BE2C (cell line): ENCODE measurements at regions not wholly inside any gene's neighbourhood (a gene's known extent, or its start where the extent isn't known, plus 50 kb on each side); places are given as distances from the start of the nearest gene placed in this dataset.

Source experiments
- DNase-seq: peaks from one replicate; pipeline ENCODE4 v3.0.0-alpha.2; 2020
- H3K27me3 ChIP-seq: fragments of 250-450 bp; sonication (Bioruptor Pico); 2 replicates; pipeline ENCODE4 v1.5.1; 2020; ENCODE audit warnings: mild to moderate bottlenecking
- H3K36me3 ChIP-seq: fragments of 250-450 bp; sonication (Bioruptor Pico); 2 replicates; pipeline ENCODE4 v1.5.1; 2020; ENCODE audit warnings: mild to moderate bottlenecking
- H3K4me1 ChIP-seq: fragments of 250-450 bp; sonication (Bioruptor Pico); 2 replicates; pipeline ENCODE4 v1.5.1; 2020
- H3K4me3 ChIP-seq: 2 replicates; pipeline ENCODE4 v1.5.1; 2011; ENCODE audit warnings: low read depth, low read length
- H3K9me3 ChIP-seq: fragments of 250-450 bp; sonication (Bioruptor Pico); 2 replicates; pipeline ENCODE4 v1.5.1; 2020
- CTCF ChIP-seq: IDR thresholded peaks from 2 replicates; pipeline ENCODE4 v1.5.1; 2012; ENCODE audit warnings: mild to moderate bottlenecking, low read depth, low read length

GRCh38 chr5:145294331-145294730 is 540.8 kb downstream of the PRELID2 start:
- no peaks in the 10 kb centered on the region for H3K9me3 ChIP-seq
- H3K27me3 ChIP-seq = no peaks in the 10 kb centered on the region
- no peaks in the 10 kb centered on the region for H3K4me1 ChIP-seq
- TF ChIP-seq CTCF = no peak
- no peaks in the 10 kb centered on the region for H3K36me3 ChIP-seq
- DNase-seq = no peak
- no peak overlapping the region for H3K4me3 ChIP-seq

GRCh38 chr5:145293716-145294115 is 541.4 kb downstream of the PRELID2 start:
- Histone ChIP-seq H3K9me3 (no peaks in the 10 kb centered on the region), H3K36me3 (no peaks in the 10 kb centered on the region), H3K27me3 (no peaks in the 10 kb centered on the region), H3K4me3 (no peak overlapping the region), H3K4me1 (no peaks in the 10 kb centered on the region)
- DNase-seq = no peak
- no peak for TF ChIP-seq CTCF

GRCh38 chr5:145292278-145292677 is 542.9 kb downstream of the PRELID2 start:
- H3K27me3 ChIP-seq = no peaks in the 10 kb centered on the region
- H3K4me3 ChIP-seq = no peak overlapping the region
- H3K36me3 ChIP-seq = no peaks in the 10 kb centered on the region
- no peaks in the 10 kb centered on the region for H3K4me1 ChIP-seq
- TF ChIP-seq CTCF = no peak
- no peaks in the 10 kb centered on the region for H3K9me3 ChIP-seq
- DNase-seq = no peak

- Histone ChIP-seq H3K9me3 (no peaks in the 10 kb centered on the region), H3K4me3 (no peak overlapping the region), H3K36me3 (no peaks in the 10 kb centered on the region), H3K27me3 (no peaks in the 10 kb centered on the region), H3K4me1 (no peaks in the 10 kb centered on the region)
- no peak for DNase-seq
- TF ChIP-seq CTCF = no peak
Observed at GRCh38 chr5:145283141-145283810, 551.9 kb downstream of the PRELID2 start.

- Histone ChIP-seq H3K27me3 (no peaks in the 10 kb centered on the region), H3K36me3 (no peaks in the 10 kb centered on the region), H3K4me1 (no peaks in the 10 kb centered on the region), H3K9me3 (no peaks in the 10 kb centered on the region), H3K4me3 (no peak overlapping the region)
- TF ChIP-seq CTCF = no peak
- DNase-seq = no peak
Observed at GRCh38 chr5:145280806-145281205, 554.3 kb downstream of the PRELID2 start.

GRCh38 chr5:145280214-145280613 is 554.9 kb downstream of the PRELID2 start:
- no peak for TF ChIP-seq CTCF
- Histone ChIP-seq H3K27me3 (no peaks in the 10 kb centered on the region), H3K9me3 (no peaks in the 10 kb centered on the region), H3K4me3 (no peak overlapping the region), H3K36me3 (no peaks in the 10 kb centered on the region), H3K4me1 (no peaks in the 10 kb centered on the region)
- no peak for DNase-seq
